NK-92 (cell line): ENCODE measurements at regions not wholly inside any gene's neighbourhood (a gene's known extent, or its start where the extent isn't known, plus 50 kb on each side); places are given as distances from the start of the nearest gene placed in this dataset.
"Not testable (repeated sequence)": the region's sequence is repeated elsewhere in the genome, so short reads cannot be mapped to it uniquely, and the experiment has no call there.

ENCODE experiments used
- DNase-seq: peaks from one replicate; lab custom pipeline; 2025; ENCODE audit not compliant: unreplicated experiment; lab: John Stamatoyannopoulos, UW

- DNase-seq: not testable (repeated sequence)
These were observed 92.1 kb downstream of the TRIM27 start for GRCh38 chr6:28831683-28832082.

- DNase-seq: not testable (repeated sequence)
These were observed 87.1 kb downstream of the TRIM27 start for GRCh38 chr6:28836703-28837102.

GRCh38 chr6:28838289-28838633 lies 85.5 kb downstream of the TRIM27 start:
- DNase-seq: no peak

- DNase-seq: peak; percentile 44
These were observed 84.9 kb downstream of the TRIM27 start for GRCh38 chr6:28838634-28839442.

GRCh38 chr6:28839443-28840120 lies 84.2 kb downstream of the TRIM27 start:
- DNase-seq: no peak

- no peak for DNase-seq
These were observed 82.5 kb downstream of the TRIM27 start for GRCh38 chr6:28841290-28841689.

GRCh38 chr6:28848756-28849155 lies 75.0 kb downstream of the TRIM27 start:
- not testable (repeated sequence) for DNase-seq
